Upper lobe of left lung (tissue), 4 donors: ENCODE measurements at regions not wholly inside any gene's neighbourhood (a gene's known extent, or its start where the extent isn't known, plus 50 kb on each side); places are given as distances from the start of the nearest gene placed in this dataset.

Experiments used
- POLR2A ChIP-seq, 4 donors: fragments of 450-650 bp; IDR thresholded peaks; one replicate each; pipeline ENCODE4 v1.5.1; 2016 to 2017; ENCODE audit warnings: antibody characterized with exemption in 4 of 4, mild to moderate bottlenecking in 2 of 4
- POLR2AphosphoS5 ChIP-seq, 2 donors: sonication (generic); formaldehyde crosslinking; IDR thresholded peaks; one replicate each; pipeline ENCODE4 v1.5.1; 2017; ENCODE audit warnings: antibody characterized with exemption in 2 of 2
- TF ChIP-seq, protein P1 (sequence below), 6 experiments: fragments of 450-650 bp in 4 of 6; fragments of 200-600 bp in 2 of 6; sonication (generic) in 2 of 6; IDR thresholded peaks; one replicate each; pipeline ENCODE4 v1.5.1; 2016 to 2019; ENCODE audit warnings: antibody characterized with exemption in 6 of 6

DNA sequence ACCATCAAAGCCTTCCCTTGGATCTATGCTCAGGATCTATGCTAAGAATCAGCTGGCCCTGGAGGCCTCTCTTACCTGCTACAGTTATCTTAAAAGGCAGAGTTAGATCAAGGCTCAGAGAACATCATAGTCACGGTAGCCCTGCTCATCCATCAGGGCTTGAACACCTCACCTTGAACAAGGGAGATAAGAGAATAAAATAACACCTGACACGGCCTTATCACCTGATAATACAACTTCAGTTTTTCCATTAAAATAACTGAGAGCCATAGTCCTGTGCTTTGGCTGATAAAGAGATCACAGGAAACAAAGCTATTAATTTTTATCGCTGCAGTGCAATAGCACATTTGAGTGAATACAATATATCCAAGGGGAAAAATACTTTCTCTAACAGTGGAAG, 85.6 kb upstream of the LPP start:
- TF ChIP-seq, protein P1, sequence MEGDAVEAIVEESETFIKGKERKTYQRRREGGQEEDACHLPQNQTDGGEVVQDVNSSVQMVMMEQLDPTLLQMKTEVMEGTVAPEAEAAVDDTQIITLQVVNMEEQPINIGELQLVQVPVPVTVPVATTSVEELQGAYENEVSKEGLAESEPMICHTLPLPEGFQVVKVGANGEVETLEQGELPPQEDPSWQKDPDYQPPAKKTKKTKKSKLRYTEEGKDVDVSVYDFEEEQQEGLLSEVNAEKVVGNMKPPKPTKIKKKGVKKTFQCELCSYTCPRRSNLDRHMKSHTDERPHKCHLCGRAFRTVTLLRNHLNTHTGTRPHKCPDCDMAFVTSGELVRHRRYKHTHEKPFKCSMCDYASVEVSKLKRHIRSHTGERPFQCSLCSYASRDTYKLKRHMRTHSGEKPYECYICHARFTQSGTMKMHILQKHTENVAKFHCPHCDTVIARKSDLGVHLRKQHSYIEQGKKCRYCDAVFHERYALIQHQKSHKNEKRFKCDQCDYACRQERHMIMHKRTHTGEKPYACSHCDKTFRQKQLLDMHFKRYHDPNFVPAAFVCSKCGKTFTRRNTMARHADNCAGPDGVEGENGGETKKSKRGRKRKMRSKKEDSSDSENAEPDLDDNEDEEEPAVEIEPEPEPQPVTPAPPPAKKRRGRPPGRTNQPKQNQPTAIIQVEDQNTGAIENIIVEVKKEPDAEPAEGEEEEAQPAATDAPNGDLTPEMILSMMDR (IDR thresholded peaks at IDR 0.05), result no peak
- TF ChIP-seq POLR2A (IDR thresholded peaks at IDR 0.05) (no peak), POLR2AphosphoS5 (IDR thresholded peaks at IDR 0.05) (no peak)
